Cardiac muscle cell (in vitro differentiated cells and primary cell): ENCODE measurements at regions not wholly inside any gene's neighbourhood (a gene's known extent, or its start where the extent isn't known, plus 50 kb on each side); places are given as distances from the start of the nearest gene placed in this dataset.

ENCODE experiments used
- DNase-seq, 2 donors: peaks; one replicate each; pipeline versions ENCODE4 v3.0.0 to v3.0.0-alpha.2; 2010 to 2017; ENCODE audit warnings: low read depth in 1 of 2, low spot score in 1 of 2
- H3K27ac ChIP-seq: fragments of 200-600 bp; sonication (generic); 2 replicates; pipeline ENCODE4 v1.5.1; 2016
- H3K27me3 ChIP-seq: fragments of 200-600 bp; sonication (generic); 2 replicates; pipeline ENCODE4 v1.6.0; 2016; ENCODE audit warnings: control low read depth
- H3K36me3 ChIP-seq: fragments of 200-600 bp; sonication (generic); 2 replicates; pipeline ENCODE4 v1.5.1; 2016; ENCODE audit warnings: control low read depth
- H3K4me1 ChIP-seq: fragments of 200-600 bp; sonication (generic); 2 replicates; pipeline ENCODE4 v1.8.1; 2017; ENCODE audit warnings: low read depth, mild to moderate bottlenecking, mixed run types
- H3K4me3 ChIP-seq: fragments of 200-600 bp; sonication (generic); 2 replicates; pipeline ENCODE4 v1.5.1; 2016; ENCODE audit warnings: mild to moderate bottlenecking
- H3K9me3 ChIP-seq: fragments of 200-600 bp; sonication (generic); 2 replicates; pipeline ENCODE4 v1.5.1; 2017; ENCODE audit warnings: low read depth, mild to moderate bottlenecking, control low read depth
- CTCF ChIP-seq: IDR thresholded peaks from 2 replicates; pipeline ENCODE4 v1.5.1; 2012; ENCODE audit warnings: low read depth, mild to moderate bottlenecking, low read length

- no peaks in the 10 kb centered on the region for H3K9me3 ChIP-seq
- no peaks in the 10 kb centered on the region for H3K36me3 ChIP-seq
- H3K27ac ChIP-seq = no peak overlapping the region
- H3K27me3 ChIP-seq = no peaks in the 10 kb centered on the region
- no peaks in the 10 kb centered on the region for H3K4me1 ChIP-seq
- no peak overlapping the region for H3K4me3 ChIP-seq
- DNase-seq = no peak
- TF ChIP-seq CTCF = no peak
Measured at GRCh38 chr15:25192651-25193050, 237.9 kb downstream of the SNRPN start.

GRCh38 chr15:25207369-25207768 lies 231.5 kb downstream of the UBE3A start:
- TF ChIP-seq CTCF = no peak
- Histone ChIP-seq H3K27me3 (no peaks in the 10 kb centered on the region), H3K9me3 (no peaks in the 10 kb centered on the region), H3K4me3 (no peak overlapping the region), H3K4me1 (no peaks in the 10 kb centered on the region), H3K27ac (no peak overlapping the region), H3K36me3 (no peaks in the 10 kb centered on the region)
- no peak for DNase-seq

- Histone ChIP-seq H3K4me1 (no peaks in the 10 kb centered on the region), H3K4me3 (no peak overlapping the region), H3K27me3 (no peaks in the 10 kb centered on the region), H3K27ac (no peak overlapping the region), H3K9me3 (no peaks in the 10 kb centered on the region), H3K36me3 (no peaks in the 10 kb centered on the region)
- no peak for TF ChIP-seq CTCF
- no peak for DNase-seq
Measured at GRCh38 chr15:25208735-25209134, 230.1 kb downstream of the UBE3A start.

GRCh38 chr15:25220834-25221233 lies 218.0 kb downstream of the UBE3A start:
- DNase-seq = no peak
- H3K36me3 ChIP-seq = no peaks in the 10 kb centered on the region
- no peaks in the 10 kb centered on the region for H3K27me3 ChIP-seq
- H3K9me3 ChIP-seq = no peaks in the 10 kb centered on the region
- no peak for TF ChIP-seq CTCF
- H3K4me1 ChIP-seq = no peaks in the 10 kb centered on the region
- no peak overlapping the region for H3K27ac ChIP-seq
- no peak overlapping the region for H3K4me3 ChIP-seq

GRCh38 chr15:25224396-25224795 lies 214.4 kb downstream of the UBE3A start:
- Histone ChIP-seq H3K4me1 (no peaks in the 10 kb centered on the region), H3K27ac (no peak overlapping the region), H3K9me3 (no peaks in the 10 kb centered on the region), H3K36me3 (no peaks in the 10 kb centered on the region), H3K27me3 (no peaks in the 10 kb centered on the region), H3K4me3 (no peak overlapping the region)
- no peak for DNase-seq
- TF ChIP-seq CTCF = no peak

- no peaks in the 10 kb centered on the region for H3K9me3 ChIP-seq
- no peak for DNase-seq
- no peak overlapping the region for H3K27ac ChIP-seq
- no peaks in the 10 kb centered on the region for H3K27me3 ChIP-seq
- no peaks in the 10 kb centered on the region for H3K36me3 ChIP-seq
- no peak overlapping the region for H3K4me3 ChIP-seq
- no peak for TF ChIP-seq CTCF
- H3K4me1 ChIP-seq = no peaks in the 10 kb centered on the region
Measured at GRCh38 chr15:25226360-25226759, 212.5 kb downstream of the UBE3A start.
